ENCODE measurements at regions not wholly inside any gene's neighbourhood (a gene's known extent, or its start where the extent isn't known, plus 50 kb on each side); places are given as distances from the start of the nearest gene placed in this dataset.

DNA sequence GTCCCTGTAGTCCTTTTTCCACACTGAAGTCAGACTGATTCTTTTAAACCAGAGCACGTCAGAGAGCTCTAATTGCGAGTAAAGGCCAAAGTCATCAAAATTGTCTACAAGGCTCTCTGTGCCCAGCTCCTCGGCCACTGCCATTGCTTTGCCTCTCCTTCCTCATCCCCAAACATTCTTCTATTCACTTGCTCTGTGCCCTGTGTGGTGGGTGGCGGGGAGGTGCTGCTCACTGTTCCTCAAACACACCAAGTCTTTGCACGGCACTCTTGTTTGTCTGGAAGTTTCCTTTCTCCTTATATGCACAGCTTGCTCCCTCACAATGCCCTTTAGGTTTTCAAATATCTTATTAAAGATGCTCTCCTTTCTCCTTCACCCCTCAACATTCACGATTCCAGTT lies 100.1 kb upstream of the FSHR start:
- H3K4me3 ChIP-seq (ENCODE audit: low read depth, low read length): no peak overlapping the region
- TF ChIP-seq, protein P1, sequence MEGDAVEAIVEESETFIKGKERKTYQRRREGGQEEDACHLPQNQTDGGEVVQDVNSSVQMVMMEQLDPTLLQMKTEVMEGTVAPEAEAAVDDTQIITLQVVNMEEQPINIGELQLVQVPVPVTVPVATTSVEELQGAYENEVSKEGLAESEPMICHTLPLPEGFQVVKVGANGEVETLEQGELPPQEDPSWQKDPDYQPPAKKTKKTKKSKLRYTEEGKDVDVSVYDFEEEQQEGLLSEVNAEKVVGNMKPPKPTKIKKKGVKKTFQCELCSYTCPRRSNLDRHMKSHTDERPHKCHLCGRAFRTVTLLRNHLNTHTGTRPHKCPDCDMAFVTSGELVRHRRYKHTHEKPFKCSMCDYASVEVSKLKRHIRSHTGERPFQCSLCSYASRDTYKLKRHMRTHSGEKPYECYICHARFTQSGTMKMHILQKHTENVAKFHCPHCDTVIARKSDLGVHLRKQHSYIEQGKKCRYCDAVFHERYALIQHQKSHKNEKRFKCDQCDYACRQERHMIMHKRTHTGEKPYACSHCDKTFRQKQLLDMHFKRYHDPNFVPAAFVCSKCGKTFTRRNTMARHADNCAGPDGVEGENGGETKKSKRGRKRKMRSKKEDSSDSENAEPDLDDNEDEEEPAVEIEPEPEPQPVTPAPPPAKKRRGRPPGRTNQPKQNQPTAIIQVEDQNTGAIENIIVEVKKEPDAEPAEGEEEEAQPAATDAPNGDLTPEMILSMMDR (IDR thresholded peaks at IDR 0.05; ENCODE audit: insufficient read depth, low read depth, low read length): no peak
- no peak for DNase-seq (ENCODE audit: low read depth)

DNA sequence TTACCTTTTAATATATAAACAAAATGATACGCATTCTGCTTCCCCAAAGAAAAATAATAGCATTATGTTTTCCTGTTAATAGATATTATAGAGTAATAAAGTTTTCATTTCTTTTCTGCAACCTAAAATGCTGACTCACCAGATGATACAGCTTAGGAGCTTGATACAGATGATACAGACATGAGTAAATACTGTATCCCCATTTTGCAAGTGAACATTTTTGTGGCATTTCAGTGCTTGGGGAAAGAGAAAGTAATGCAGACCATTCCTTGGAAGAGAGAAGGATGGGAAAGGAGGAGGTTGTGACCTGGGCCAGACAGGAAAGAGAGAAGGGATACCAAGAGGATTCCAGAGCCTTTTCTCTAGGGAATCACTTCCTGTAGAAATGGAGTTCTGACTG lies 97.5 kb upstream of the FSHR start:
- TF ChIP-seq, protein P1 (IDR thresholded peaks at IDR 0.05; ENCODE audit: insufficient read depth, low read depth, low read length): no peak
- H3K4me3 ChIP-seq (ENCODE audit: low read depth, low read length): no peak overlapping the region
- DNase-seq (ENCODE audit: low read depth): peak; percentile 61

DNA sequence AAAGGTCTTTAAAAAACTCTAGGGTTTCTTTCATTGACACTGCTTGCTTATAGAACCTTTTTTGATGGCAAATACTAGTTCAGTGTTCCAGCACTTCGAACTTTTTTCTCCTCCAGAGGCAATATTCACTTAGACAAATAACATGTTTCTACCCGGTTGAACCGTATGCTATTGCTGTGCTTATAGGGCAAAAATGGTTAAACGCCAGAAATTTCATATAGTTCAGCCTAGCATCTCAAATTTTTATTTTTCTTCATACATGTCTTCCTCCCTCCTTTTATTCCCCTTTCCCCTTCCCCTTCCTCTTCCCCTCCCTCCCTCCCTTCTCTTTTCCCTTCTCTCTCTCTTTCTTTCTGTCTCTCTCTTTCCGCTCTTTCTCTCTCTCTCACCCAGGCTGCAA lies 96.9 kb upstream of the FSHR start:
- TF ChIP-seq, protein P1 (IDR thresholded peaks at IDR 0.05; ENCODE audit: insufficient read depth, low read depth, low read length): no peak
- DNase-seq (ENCODE audit: low read depth): no peak

DNA sequence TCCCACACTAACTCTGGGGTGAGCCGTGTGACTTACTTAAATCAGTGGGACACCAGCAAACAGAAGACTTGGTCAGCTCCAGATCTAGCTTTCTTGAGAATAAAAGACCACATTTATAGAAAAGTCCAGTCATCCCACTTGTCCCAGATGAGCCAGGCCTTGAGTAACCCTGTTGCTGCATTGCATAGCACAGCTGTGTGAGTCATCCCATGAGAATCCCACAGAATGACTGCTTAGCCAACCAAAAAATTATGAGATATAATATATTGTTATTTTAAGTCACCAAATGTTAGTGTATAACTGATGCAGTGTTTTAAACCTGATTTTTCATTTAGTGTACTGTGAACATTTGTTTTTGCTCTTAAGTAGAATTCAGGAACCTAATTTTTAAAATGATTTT lies 94.2 kb upstream of the FSHR start:
- TF ChIP-seq, protein P1 (IDR thresholded peaks at IDR 0.05; ENCODE audit: insufficient read depth, low read depth, low read length): no peak
- H3K4me3 ChIP-seq (ENCODE audit: low read depth, low read length): no peak overlapping the region
- DNase-seq (ENCODE audit: low read depth): peak; percentile 86

More for the DNA sequence above, 96.9 kb upstream of the FSHR start:
- H3K4me3 ChIP-seq (ENCODE audit: low read depth, low read length): no peak overlapping the region

DNA sequence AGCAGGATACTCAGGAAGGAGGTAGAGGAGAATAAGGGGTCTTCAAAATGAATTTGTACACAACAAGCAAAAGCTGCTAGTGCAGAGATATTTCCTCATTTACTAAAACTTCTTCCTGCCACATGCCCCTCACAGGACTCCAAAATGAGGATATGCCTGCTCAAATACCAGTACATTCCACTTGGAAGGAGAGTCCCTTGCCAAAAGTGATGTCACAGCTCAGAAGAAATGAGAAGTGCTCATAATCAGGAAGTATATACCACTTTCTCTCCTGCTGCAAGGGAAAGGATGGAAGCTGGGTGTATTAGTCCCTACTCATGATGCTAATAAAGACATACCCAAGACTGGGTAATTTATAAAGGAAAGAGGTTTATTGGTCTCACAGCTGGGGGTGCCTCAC lies 87.7 kb upstream of the FSHR start:
- TF ChIP-seq, protein P1 (IDR thresholded peaks at IDR 0.05; ENCODE audit: insufficient read depth, low read depth, low read length): no peak
- no peak overlapping the region for H3K4me3 ChIP-seq (ENCODE audit: low read depth, low read length)
- no peak for DNase-seq (ENCODE audit: low read depth)

DNA sequence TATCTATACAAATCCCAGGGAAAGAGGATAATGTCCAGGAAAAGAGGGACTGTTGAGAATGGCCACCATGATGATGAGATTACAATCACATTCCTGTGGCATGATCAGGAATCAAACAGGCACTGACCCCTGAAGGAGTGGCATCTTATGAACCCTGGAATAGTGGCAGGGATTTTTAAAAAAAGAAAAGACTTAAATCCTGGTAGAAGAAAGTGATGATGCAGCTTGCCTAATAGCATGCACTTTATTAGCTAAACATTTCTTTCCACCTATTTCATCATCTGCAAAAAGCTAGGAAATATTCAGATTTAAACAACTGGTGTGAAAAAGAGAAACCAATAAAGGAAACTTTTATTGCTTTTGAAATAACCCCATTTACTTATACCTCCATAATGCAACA lies 87.2 kb upstream of the FSHR start:
- TF ChIP-seq, protein P1 (IDR thresholded peaks at IDR 0.05; ENCODE audit: insufficient read depth, low read depth, low read length): no peak
- no peak overlapping the region for H3K4me3 ChIP-seq (ENCODE audit: low read depth, low read length)
- DNase-seq (ENCODE audit: low read depth): peak; percentile 19

DNA sequence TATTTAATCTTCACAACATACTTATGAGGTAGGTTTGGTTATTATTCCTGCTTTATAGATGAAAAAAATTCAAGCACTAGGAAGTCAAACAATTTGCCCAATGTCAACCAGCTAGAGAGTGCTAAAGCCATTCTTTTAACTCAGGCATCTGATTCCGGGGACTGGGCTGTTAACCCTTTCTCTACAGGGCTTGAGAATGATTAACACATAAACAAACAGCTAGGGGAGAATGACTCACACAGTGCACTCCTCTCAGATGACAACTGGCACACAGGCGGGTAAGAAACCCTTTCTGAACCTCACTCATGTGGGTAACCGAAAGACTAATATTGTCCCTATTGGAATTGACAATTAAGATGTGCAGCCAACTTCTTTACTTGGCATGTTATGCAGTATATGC lies 86.3 kb upstream of the FSHR start:
- TF ChIP-seq, protein P1 (IDR thresholded peaks at IDR 0.05; ENCODE audit: insufficient read depth, low read depth, low read length): no peak
- no peak for DNase-seq (ENCODE audit: low read depth)
- H3K4me3 ChIP-seq (ENCODE audit: low read depth, low read length): no peak overlapping the region

All from fibroblast of villous mesenchyme (primary cell).